H9 (cell line): ENCODE measurements at regions not wholly inside any gene's neighbourhood (a gene's known extent, or its start where the extent isn't known, plus 50 kb on each side); places are given as distances from the start of the nearest gene placed in this dataset.

Source experiments
- DNase-seq: peaks from one replicate; pipeline ENCODE4 v3.0.0-alpha.2; 2017
- H2AFZ ChIP-seq: one replicate; pipeline ENCODE4 v1.6.1; 2013; ENCODE audit warnings: mild to moderate bottlenecking, low read length, control low read depth, moderate library complexity
- H2AK5ac ChIP-seq: 2 replicates; pipeline ENCODE4 v1.6.1; 2013; ENCODE audit warnings: low read length, control low read depth, mixed read lengths; ENCODE audit not compliant: insufficient read length
- H2BK120ac ChIP-seq: one replicate; pipeline ENCODE4 v1.6.1; 2013; ENCODE audit warnings: low read depth, mild to moderate bottlenecking, low read length, control low read depth, inconsistent platforms; ENCODE audit not compliant: poor library complexity, severe bottlenecking
- H2BK12ac ChIP-seq: 2 replicates; pipeline ENCODE4 v1.6.1; 2013; ENCODE audit warnings: low read length, control low read depth, mixed read lengths, low read depth; ENCODE audit not compliant: insufficient read length
- H2BK15ac ChIP-seq: 2 replicates; pipeline ENCODE4 v1.6.1; 2013; ENCODE audit warnings: low read depth, low read length, control low read depth
- H2BK20ac ChIP-seq: one replicate; pipeline ENCODE4 v1.6.1; 2013; ENCODE audit warnings: low read depth, mild to moderate bottlenecking, low read length, control low read depth, inconsistent platforms; ENCODE audit not compliant: poor library complexity, severe bottlenecking
- H2BK5ac ChIP-seq: 2 replicates; pipeline ENCODE4 v1.6.1; 2013; ENCODE audit warnings: low read length, control low read depth, mixed read lengths; ENCODE audit not compliant: insufficient read length
- H3K14ac ChIP-seq: 2 replicates; pipeline ENCODE4 v1.6.1; 2013; ENCODE audit warnings: low read length, control low read depth; ENCODE audit not compliant: insufficient read depth
- H3K18ac ChIP-seq: 2 replicates; pipeline ENCODE4 v1.6.1; 2013; ENCODE audit warnings: low read depth, mild to moderate bottlenecking, mixed read lengths, low read length, control low read depth; ENCODE audit not compliant: insufficient read length
- H3K23ac ChIP-seq: 2 replicates; pipeline ENCODE4 v1.6.1; 2013; ENCODE audit warnings: low read length, control low read depth, mixed read lengths, low read depth; ENCODE audit not compliant: insufficient read length
- H3K23me2 ChIP-seq: 2 replicates; pipeline ENCODE4 v1.6.1; 2013; ENCODE audit warnings: low read depth, mild to moderate bottlenecking, mixed read lengths, low read length, control low read depth; ENCODE audit not compliant: insufficient read length, poor library complexity, severe bottlenecking
- H3K27ac ChIP-seq: 2 replicates; pipeline ENCODE4 v1.5.1; 2013; ENCODE audit warnings: low read length, control low read depth, mixed read lengths, low read depth; ENCODE audit not compliant: insufficient read length
- H3K27me3 ChIP-seq: 2 replicates; pipeline ENCODE4 v1.6.1; 2013; ENCODE audit warnings: low read length, control low read depth, inconsistent platforms; ENCODE audit not compliant: insufficient read depth
- H3K4ac ChIP-seq: 2 replicates; pipeline ENCODE4 v1.6.1; 2013; ENCODE audit warnings: low read depth, mild to moderate bottlenecking, control low read depth, inconsistent platforms, low read length, moderate library complexity
- H3K4me1 ChIP-seq: 2 replicates; pipeline ENCODE4 v1.6.1; 2013; ENCODE audit warnings: low read length, control low read depth, inconsistent platforms; ENCODE audit not compliant: insufficient read depth
- H3K4me2 ChIP-seq: 2 replicates; pipeline ENCODE4 v1.6.1; 2013; ENCODE audit warnings: low read length, control low read depth, mixed read lengths; ENCODE audit not compliant: insufficient read length, insufficient read depth
- H3K56ac ChIP-seq: 2 replicates; pipeline ENCODE4 v1.6.1; 2013; ENCODE audit warnings: low read depth, mild to moderate bottlenecking, mixed read lengths, low read length, control low read depth; ENCODE audit not compliant: insufficient read length
- H3K79me1 ChIP-seq: 2 replicates; pipeline ENCODE4 v1.6.1; 2013; ENCODE audit warnings: low read depth, mild to moderate bottlenecking, moderate library complexity, low read length, control low read depth, inconsistent platforms; ENCODE audit not compliant: insufficient read depth, poor library complexity, severe bottlenecking
- H3K79me2 ChIP-seq: 2 replicates; pipeline ENCODE4 v1.6.1; 2013; ENCODE audit warnings: low read length, control low read depth, inconsistent platforms; ENCODE audit not compliant: insufficient read depth
- H3K9ac ChIP-seq: 2 replicates; pipeline ENCODE4 v1.6.1; 2013; ENCODE audit warnings: low read length, control low read depth, mixed read lengths; ENCODE audit not compliant: insufficient read length; ENCODE audit errors: extremely low read depth
- H3K9me3 ChIP-seq: one replicate; pipeline ENCODE4 v1.6.1; 2013; ENCODE audit warnings: low read depth, low read length, inconsistent platforms; ENCODE audit not compliant: control insufficient read depth
- H3T11ph ChIP-seq: one replicate; pipeline ENCODE4 v1.6.1; 2013; ENCODE audit warnings: mild to moderate bottlenecking, low read length, control low read depth, inconsistent platforms
- H4K20me1 ChIP-seq: one replicate; pipeline ENCODE4 v1.6.1; 2013; ENCODE audit not compliant: control insufficient read depth, insufficient read length, insufficient read depth
- H4K5ac ChIP-seq: 2 replicates; pipeline ENCODE4 v1.6.1; 2013; ENCODE audit warnings: low read depth, mild to moderate bottlenecking, mixed read lengths, low read length, control low read depth; ENCODE audit not compliant: insufficient read length
- H4K8ac ChIP-seq: replicated peaks from 2 replicates; pipeline ENCODE4 v1.6.1; 2013; ENCODE audit warnings: low read length, control low read depth, mixed read lengths, low read depth; ENCODE audit not compliant: insufficient read length
- H4K91ac ChIP-seq: 2 replicates; pipeline ENCODE4 v1.6.1; 2013; ENCODE audit warnings: low read depth, mild to moderate bottlenecking, moderate library complexity, mixed read lengths, low read length, control low read depth; ENCODE audit not compliant: insufficient read length
- H3K27ac Mint-ChIP-seq, 3 experiments: 2 replicates in 2 of 3; 3 replicates in 1 of 3; pipeline ENCODE4 v1.8.0; 2020 to 2021; ENCODE audit warnings: mixed read lengths in 3 of 3, mild to moderate bottlenecking in 1 of 3, moderate library complexity in 1 of 3
- H3K27me3 Mint-ChIP-seq: 2 replicates; pipeline ENCODE4 v1.8.0; 2021; ENCODE audit warnings: low read depth, mild to moderate bottlenecking, moderate library complexity, mixed read lengths
- H3K36me3 Mint-ChIP-seq, 3 experiments: 2 replicates in 2 of 3; 3 replicates in 1 of 3; pipeline ENCODE4 v1.8.0; 2020 to 2021; ENCODE audit warnings: low read depth in 3 of 3, mixed read lengths in 3 of 3; ENCODE audit not compliant: insufficient read depth in 1 of 3
- H3K4me1 Mint-ChIP-seq, 2 experiments: 2 replicates each; pipeline ENCODE4 v1.8.0; 2020; ENCODE audit warnings: mixed read lengths in 2 of 2
- H3K4me3 Mint-ChIP-seq, 2 experiments: 2 replicates in 1 of 2; 3 replicates in 1 of 2; pipeline ENCODE4 v1.8.0; 2020 to 2021; ENCODE audit warnings: mild to moderate bottlenecking in 2 of 2, mixed read lengths in 2 of 2, moderate library complexity in 1 of 2
- H3K9me3 Mint-ChIP-seq, 2 experiments: 2 replicates in 1 of 2; 3 replicates in 1 of 2; pipeline ENCODE4 v1.8.0; 2020; ENCODE audit warnings: mild to moderate bottlenecking in 2 of 2, mixed read lengths in 2 of 2, moderate library complexity in 1 of 2
- CTCF ChIP-seq: fragments of 200-600 bp; sonication (generic); conservative IDR thresholded peaks from 3 replicates; pipeline ENCODE4 v1.8.0; 2021; ENCODE audit warnings: antibody characterized with exemption, mild to moderate bottlenecking
- WGBS: extraction: QIAGEN DNeasy Blood & Tissue Kit; methylation state at CpG from one replicate; pipeline ENCODE4 v1.1.7; 2013; ENCODE audit warnings: missing lambda C conversion rate, low lambda C conversion rate, mixed read lengths; ENCODE audit not compliant: insufficient read length; ENCODE audit errors: extremely low coverage; 5-methylcytosine and 5-hydroxymethylcytosine counted together

DNA sequence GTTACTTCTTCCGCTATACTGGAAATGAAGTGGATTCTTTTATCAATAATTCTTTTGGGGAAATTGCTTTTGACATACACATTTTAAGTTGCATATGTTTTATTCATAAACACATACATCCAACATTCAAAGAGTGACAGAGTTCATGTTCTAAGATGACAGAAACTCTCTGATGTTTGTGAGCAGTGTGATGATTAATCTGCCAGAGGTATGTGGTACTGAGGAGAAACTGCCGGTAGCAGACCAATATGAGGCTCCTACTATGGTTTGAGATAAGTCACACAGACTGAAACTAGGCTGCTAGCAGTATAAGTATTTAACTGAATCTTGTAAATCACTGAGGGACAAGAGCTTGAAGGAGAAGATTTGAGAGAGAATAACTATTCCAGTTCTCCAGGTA lies 524.1 kb upstream of the SEMA3D start:
- no peaks in the 10 kb centered on the region for H3K9me3 ChIP-seq
- no peak overlapping the region for H2BK15ac ChIP-seq
- no peaks in the 10 kb centered on the region for H3K4me1 ChIP-seq
- Mint-ChIP-seq H3K9me3 (no peaks in the 10 kb centered on the region), H3K27me3 (no peaks in the 10 kb centered on the region), H3K4me1 (no peaks in the 10 kb centered on the region), H3K36me3 (no peaks in the 10 kb centered on the region), H3K4me3 (no peak overlapping the region), H3K27ac (no peak overlapping the region)
- H3T11ph ChIP-seq: no peak overlapping the region
- H4K20me1 ChIP-seq: no peaks in the 10 kb centered on the region
- H4K8ac ChIP-seq: no peak overlapping the region
- no peaks in the 10 kb centered on the region for H3K79me1 ChIP-seq
- H2BK20ac ChIP-seq: no peak overlapping the region
- no peak overlapping the region for H3K27ac ChIP-seq
- no peak overlapping the region for H3K4me2 ChIP-seq
- no peak overlapping the region for H3K9ac ChIP-seq
- no peak overlapping the region for H4K91ac ChIP-seq
- H2AFZ ChIP-seq: no peak overlapping the region
- no peaks in the 10 kb centered on the region for H3K23me2 ChIP-seq
- no peak overlapping the region for H3K4ac ChIP-seq
- no peak overlapping the region for H2BK5ac ChIP-seq
- no peak overlapping the region for H3K23ac ChIP-seq
- no peak for DNase-seq
- no peak for TF ChIP-seq CTCF
- no peak overlapping the region for H3K18ac ChIP-seq
- no peak overlapping the region for H3K56ac ChIP-seq
- no peak overlapping the region for H2BK12ac ChIP-seq
- no peak overlapping the region for H2AK5ac ChIP-seq
- no peak overlapping the region for H4K5ac ChIP-seq
- H3K79me2 ChIP-seq: no peaks in the 10 kb centered on the region
- H3K14ac ChIP-seq: no peak overlapping the region
- WGBS: no CpG with 5 or more reads among the region's 2 CpGs
- H2BK120ac ChIP-seq: no peak overlapping the region
- no peaks in the 10 kb centered on the region for H3K27me3 ChIP-seq
